NCI-H748 (cell line): ENCODE measurements at regions not wholly inside any gene's neighbourhood (a gene's known extent, or its start where the extent isn't known, plus 50 kb on each side); places are given as distances from the start of the nearest gene placed in this dataset.
"Not testable (repeated sequence)": the region's sequence is repeated elsewhere in the genome, so short reads cannot be mapped to it uniquely, and the experiment has no call there.

ENCODE experiments used
- DNase-seq: peaks from one replicate; lab custom pipeline; 2025; ENCODE audit not compliant: unreplicated experiment; lab: John Stamatoyannopoulos, UW

DNA sequence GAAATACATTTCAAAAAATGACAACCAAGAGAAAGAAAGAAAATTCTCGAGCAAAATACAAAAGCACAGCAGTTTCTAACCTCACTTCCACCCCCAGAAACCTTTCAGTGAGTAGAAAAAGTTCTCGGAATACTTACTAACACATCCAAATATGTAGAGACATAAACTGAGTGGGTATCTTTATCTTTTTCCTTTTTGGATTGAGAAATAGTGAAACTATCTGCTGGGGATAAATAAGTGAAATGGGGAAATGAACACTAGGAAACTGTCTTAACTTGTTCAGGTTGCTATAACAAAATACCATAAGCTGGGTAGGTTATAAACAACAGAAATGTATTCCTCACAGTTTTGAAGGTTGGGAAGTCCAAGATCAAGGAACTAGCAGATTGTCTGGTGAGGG lies 72.0 kb downstream of the VCAM1 start:
- no peak for DNase-seq

DNA sequence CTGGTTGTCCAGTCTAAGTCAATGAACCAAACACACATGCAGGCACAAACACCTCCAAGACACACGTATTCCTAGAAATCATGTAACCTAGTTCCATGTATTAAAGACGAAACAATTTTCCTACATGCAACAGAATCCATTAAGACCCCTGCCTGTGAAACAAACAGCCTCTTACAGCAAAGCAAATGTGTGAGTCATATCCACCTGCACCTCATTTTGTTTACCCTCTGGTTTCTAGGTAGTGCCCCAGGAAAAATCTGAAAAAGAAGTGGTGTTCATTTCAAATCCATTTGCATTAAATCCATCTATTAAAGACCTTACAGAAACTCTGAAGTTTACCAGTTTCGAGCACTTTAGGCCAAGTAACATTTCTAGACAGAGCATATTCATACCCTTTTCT lies 74.1 kb downstream of the VCAM1 start:
- DNase-seq, result peak; percentile 30

DNA sequence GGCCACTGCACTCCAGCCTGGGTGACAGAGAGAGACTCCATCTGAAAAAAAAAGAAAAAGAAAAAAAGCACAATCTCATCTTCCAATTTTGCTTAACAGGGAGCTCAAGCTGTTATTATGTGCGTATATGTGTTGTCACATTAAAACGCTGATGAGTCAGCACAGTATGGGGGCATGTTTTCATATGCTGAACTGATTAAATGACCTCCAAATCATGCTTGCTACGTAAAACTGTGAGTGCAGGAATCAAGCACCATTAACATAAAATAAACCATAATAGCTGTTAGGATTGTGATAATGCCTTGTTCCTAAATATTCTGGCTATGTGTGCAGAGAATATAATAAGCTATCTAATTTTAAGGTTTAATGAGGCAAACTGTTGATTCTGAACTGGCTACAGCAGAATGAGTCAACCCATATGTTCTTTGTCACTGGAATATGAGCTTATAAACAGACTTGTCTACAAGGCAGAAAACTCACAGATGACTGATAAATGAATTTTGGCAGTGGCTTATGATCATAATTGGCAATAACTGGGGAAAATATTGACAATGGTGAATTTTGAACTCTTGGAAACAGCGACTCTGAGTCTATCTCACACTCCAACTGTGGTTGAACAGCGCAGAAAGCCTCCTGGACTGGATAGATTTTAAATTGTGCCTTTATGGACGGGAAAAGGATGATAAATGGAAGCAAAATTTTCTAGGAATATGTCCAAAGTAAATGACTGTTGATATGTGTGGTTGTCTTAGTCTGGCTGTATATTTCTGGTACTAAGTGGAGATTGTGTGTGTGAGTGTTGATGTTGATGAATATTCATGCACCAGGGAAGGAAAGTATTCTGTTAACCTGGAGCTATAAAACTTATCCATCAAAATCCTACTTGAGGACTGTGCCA lies 75.5 kb downstream of the VCAM1 start:
- peak; percentile 22 for DNase-seq

DNA sequence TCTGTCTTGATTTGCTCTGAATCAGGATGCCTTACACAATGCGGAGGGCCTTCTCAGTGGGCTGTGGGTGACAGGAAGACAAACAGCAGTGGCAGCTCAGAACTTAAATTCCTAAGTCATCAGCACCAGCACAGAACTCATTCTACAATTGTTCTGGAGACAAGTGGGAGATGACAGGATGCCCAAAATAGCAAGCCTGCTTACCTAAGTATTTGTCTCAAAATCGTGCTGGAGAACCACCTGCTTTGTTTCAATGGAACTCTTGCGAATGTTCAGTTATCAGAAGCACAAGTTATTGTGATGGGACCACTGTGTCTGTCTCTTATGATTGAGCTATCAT lies 76.1 kb downstream of the VCAM1 start:
- no peak for DNase-seq

DNA sequence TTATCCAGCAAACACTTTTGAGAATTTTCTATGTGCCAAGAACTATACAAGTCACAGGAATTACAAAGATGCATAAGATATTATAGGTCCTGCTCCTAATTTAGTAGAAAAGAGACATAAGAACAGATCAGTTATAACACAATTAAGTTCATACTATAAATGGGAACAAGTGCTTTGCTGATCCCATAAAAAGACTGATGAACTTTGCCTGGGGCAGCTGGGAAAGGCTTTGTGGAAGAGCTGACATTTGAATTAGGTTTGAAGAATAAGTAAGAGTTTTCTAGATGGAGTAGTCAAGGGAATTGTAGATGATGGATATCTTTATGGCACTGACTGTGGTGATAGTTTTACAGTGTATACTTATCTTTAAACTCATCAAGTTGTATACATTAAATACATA lies 76.5 kb downstream of the VCAM1 start:
- DNase-seq, result no peak

DNA sequence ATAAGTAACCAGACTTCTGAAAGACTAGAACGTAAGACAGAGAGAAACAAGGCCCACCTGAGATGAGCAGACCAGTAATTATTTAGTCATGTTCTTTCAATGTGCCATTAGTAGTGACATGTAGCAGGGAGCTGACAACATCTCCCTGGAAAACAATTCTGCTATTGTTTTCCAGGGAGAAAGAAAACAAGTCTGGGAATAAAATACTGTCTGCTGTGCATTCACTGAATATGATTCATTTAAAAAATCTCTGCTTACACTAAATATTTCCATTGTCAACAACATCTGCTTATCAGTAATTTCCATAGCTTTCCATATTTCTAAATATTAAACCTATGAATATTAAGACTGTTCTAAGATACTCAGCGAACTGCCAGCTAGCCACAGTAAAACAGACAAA lies 80.0 kb downstream of the VCAM1 start:
- DNase-seq, result no peak

DNA sequence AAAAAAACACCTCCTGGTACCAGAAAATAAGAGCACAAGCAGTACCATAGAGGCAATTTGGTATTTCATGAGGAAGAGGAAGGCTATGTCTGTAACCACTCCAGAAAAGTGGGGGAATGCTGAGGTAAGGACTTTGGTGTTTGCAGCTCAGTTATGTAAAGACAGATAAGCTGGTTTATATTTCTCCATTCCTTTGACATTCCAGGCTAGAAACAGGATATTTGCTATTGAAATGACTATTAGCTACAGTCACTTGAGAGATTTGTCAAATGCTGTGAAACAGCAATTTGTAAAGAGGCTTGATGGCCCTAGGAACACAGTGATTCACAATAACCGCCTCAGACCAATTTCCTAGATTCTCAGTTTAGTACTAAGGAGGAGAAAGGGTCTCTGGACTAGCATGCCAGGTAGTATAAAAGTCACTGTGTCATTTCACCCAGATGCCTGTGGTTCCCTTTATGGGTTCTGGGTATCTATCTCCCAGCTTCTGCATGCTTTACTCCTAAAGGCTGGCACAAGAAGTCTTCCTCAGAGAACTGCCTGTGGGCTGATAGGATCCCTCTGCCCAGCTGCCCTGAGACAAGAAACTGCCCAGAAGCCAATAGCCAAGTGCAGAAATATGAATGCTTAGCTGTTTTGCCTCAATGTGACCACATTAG lies 80.5 kb downstream of the VCAM1 start:
- DNase-seq, result no peak

DNA sequence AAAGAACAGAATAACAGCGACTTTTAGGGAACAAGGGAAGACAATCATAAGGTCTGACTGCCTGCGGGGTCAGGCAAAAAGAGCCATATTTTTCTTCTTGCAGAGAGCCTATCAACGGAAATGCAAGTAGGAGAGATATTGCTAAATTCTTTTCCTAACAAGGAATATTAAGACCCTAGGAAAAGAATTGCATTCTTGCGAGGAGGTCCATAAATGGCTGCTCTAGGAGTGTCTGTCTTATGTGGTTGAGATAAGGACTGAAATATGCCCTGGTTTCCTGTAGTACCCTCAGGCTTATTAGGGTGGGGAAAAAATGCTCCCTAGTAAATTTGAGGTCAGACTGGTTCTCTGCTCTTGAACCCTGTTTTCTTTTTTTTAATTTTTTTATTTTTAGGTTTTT lies 81.7 kb downstream of the VCAM1 start:
- not testable (repeated sequence) for DNase-seq

DNA sequence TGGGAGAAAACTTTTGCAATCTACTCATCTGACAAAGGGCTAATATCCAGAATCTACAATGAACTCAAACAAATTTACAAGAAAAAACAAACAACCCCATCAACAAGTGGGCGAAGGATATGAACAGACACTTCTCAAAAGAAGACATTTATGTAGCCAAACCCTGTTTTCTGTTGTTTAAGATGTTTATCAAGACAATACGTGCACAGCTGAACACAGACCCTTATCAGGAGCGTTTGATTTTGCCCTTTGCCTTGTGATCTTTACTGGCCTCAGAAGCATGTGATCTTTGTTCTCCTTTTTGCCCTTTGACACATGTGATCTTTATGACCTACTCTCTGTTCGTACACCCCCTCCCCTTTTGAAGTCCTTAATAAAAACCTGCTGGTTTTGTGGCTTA lies 83.7 kb downstream of the VCAM1 start:
- DNase-seq, result not testable (repeated sequence)

DNA sequence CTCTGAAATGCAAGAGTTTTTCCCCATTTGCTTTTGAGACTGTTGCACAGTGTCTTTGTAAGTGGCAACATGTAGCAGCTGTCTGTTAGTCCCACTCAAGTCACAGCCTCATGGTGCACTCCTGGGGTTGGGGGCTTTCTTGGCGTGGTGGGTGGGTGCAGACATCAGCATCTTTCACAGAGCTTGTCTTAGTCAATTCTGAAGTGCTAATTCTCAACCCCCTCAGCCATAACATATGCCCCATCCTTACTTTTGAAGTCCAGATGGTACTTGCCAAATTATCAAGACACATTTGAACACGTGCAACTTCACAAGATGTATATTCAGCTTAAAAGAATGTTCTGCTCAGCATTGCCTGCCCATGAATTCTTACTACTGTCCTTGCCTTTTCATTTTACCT lies 87.1 kb downstream of the VCAM1 start:
- DNase-seq, result no peak

DNA sequence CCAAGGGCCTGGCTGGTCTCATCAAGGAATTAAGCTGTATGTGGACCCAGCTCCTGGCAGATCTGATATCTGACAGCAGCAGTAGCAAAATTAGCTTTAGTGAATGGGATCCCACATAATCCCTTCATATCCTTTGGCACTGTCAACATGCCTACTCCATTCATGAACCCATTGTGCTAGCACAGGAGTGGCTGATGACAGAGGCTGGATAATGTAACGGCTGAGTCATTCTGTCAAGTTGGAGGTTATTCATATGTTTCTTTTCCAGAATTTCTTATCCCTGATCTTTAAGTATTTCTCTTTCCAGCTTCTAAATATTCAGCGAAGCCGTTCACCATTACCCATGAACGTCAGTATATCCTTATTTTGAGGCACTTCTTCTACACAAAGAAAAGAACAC lies 84.3 kb downstream of the EXTL2 start:
- no peak for DNase-seq

DNA sequence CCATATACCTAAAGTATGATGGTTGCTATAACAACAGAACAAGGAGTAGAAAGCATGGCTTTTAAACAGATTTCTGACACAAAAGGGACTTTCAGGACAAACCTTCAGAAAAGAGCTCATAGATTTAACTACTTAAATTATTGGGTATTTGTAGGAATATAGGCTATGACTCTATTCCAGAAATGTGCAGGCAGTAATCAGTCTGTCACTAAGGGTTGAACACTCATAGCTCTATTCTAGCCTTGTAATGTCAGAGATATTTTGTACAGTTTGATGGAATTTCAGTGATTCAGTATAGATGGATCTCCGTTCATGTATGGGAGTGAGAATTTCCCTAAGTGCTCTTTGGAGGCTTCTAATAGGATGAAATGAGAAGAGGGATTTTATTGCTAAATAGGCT lies 82.8 kb downstream of the EXTL2 start:
- no peak for DNase-seq

DNA sequence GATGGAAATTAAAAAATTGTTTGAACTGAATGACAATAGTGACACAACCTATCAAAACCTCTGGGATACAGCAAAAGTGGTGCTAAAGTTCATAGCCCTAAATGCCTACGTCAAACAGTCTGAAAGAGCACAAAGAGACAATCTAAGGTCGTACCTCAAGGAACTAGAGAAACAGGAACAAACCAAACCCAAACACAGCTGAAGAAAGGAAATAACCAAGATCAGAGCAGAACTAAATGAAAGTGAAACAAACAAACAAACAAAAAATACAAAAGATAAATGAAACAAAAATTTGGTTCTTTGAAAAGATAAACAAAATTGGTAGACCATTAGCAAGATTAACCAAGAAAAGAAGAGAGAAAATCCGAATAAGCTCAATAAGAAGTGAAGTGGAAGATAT lies 79.7 kb downstream of the EXTL2 start:
- DNase-seq, result not testable (repeated sequence)

DNA sequence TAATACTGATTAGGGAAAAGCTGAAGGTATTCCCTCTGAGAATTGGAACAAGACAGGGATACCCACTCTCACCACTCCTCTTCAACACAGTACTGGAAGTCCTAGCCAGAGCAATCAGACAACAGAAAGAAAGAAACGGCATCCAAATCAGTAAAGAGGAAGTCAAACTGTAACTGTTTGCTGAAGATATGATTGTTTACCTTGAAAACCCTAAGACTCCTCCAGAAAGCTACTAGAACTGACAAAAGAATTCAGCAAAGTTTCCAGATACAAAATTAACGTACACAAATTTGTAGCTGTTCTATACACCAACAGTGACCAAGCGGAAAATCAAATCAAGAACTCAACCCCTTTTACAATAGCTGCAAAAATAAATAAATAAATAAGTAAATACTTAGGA lies 78.6 kb downstream of the EXTL2 start:
- DNase-seq, result no peak

DNA sequence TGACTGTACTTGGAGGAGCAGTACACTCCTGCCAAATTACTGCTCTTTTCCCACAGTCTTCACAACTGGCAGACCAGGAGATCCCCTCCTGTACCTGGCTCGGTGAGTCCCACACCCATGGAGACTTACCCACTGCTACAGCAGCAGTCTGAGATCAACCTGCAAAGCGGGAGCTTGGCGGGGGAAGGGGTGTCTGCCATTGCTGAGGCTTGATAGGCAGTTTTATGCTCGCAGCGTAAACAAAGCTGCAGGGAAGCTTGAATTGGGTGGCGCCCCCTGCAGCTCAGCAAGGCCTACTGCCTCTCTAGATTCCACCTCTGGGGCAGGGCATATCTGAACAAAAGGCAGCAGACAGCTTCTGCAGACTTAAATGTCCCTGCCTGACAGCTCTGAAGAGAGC lies 74.4 kb downstream of the EXTL2 start:
- peak; percentile 32 for DNase-seq

DNA sequence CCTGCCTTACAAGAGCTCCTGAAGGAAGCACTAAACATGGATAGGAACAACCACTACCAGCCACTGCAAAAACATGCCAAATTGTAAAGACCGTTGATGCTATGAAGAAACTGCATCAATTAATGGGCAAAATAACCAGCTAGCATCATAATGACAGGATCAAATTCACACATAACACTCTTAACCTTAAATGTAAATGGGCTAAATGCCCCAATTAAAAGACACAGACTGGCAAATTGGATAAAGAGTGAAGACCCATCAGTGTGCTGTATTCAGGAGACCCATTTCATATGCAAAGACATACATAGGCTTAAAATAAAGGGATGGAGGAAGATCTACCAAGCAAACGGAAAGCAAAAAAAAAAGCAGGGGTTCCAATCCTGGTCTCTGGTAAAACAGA lies 72.7 kb downstream of the EXTL2 start:
- DNase-seq, result not testable (repeated sequence)
